Stimulated activated CD4-positive, alpha-beta T cell treated with anti-CD3 and anti-CD28 coated beads, Interleukin-15, amount 100 ng/mL, for 48 hours (primary cell): ENCODE measurements at regions not wholly inside any gene's neighbourhood (a gene's known extent, or its start where the extent isn't known, plus 50 kb on each side); places are given as distances from the start of the nearest gene placed in this dataset.

Experiments used
- DNase-seq, 2 donors: peaks; one replicate each; pipeline ENCODE4 v3.0.0-alpha.2; 2020; ENCODE audit warnings: low read depth in 2 of 2

- no peak for DNase-seq
These were observed 514.8 kb upstream of the TENM3 start for GRCh38 chr4:181728305-181728966.

GRCh38 chr4:181731900-181732299 lies 511.3 kb upstream of the TENM3 start:
- DNase-seq = no peak

GRCh38 chr4:181737744-181738143 lies 505.5 kb upstream of the TENM3 start:
- no peak for DNase-seq

GRCh38 chr4:181739031-181739430 lies 504.2 kb upstream of the TENM3 start:
- no peak for DNase-seq

GRCh38 chr4:181741513-181741912 lies 501.7 kb upstream of the TENM3 start:
- DNase-seq = no peak

- DNase-seq = no peak
These were observed 497.1 kb upstream of the TENM3 start for GRCh38 chr4:181745933-181746625.

- no peak for DNase-seq
These were observed 494.6 kb upstream of the TENM3 start for GRCh38 chr4:181748581-181748980.

- DNase-seq = no peak
These were observed 490.7 kb upstream of the TENM3 start for GRCh38 chr4:181752516-181752915.

- no peak for DNase-seq
These were observed 490.0 kb upstream of the TENM3 start for GRCh38 chr4:181753207-181753606.

GRCh38 chr4:181755846-181756245 lies 487.4 kb upstream of the TENM3 start:
- no peak for DNase-seq

- no peak for DNase-seq
These were observed 486.6 kb upstream of the TENM3 start for GRCh38 chr4:181756451-181757095.

GRCh38 chr4:181757098-181757497 lies 486.1 kb upstream of the TENM3 start:
- DNase-seq = no peak

- DNase-seq = no peak
These were observed 485.1 kb upstream of the TENM3 start for GRCh38 chr4:181757910-181758660.

GRCh38 chr4:181760560-181760959 lies 482.6 kb upstream of the TENM3 start:
- no peak for DNase-seq

GRCh38 chr4:181761156-181761555 lies 482.0 kb upstream of the TENM3 start:
- DNase-seq = no peak

GRCh38 chr4:181766061-181766548 lies 477.1 kb upstream of the TENM3 start:
- DNase-seq = no peak

- no peak for DNase-seq
These were observed 472.2 kb upstream of the TENM3 start for GRCh38 chr4:181770971-181771370.

- no peak for DNase-seq
These were observed 467.9 kb upstream of the TENM3 start for GRCh38 chr4:181775298-181775697.

GRCh38 chr4:181776264-181777054 lies 466.7 kb upstream of the TENM3 start:
- no peak for DNase-seq

GRCh38 chr4:181777518-181777917 lies 465.7 kb upstream of the TENM3 start:
- no peak for DNase-seq

GRCh38 chr4:181784881-181785280 lies 458.3 kb upstream of the TENM3 start:
- no peak for DNase-seq
